Lower leg skin (tissue), 4 donors: ENCODE measurements at regions not wholly inside any gene's neighbourhood (a gene's known extent, or its start where the extent isn't known, plus 50 kb on each side); places are given as distances from the start of the nearest gene placed in this dataset.

Experiments
- DNase-seq, 2 donors: peaks; one replicate each; pipeline ENCODE4 v3.0.0-alpha.2; 2019; ENCODE audit warnings: low spot score in 2 of 2
- H3K4me3 ChIP-seq: fragments of 200-600 bp; sonication (generic); 2 replicates; pipeline ENCODE4 v1.5.1; 2017; ENCODE audit warnings: mild to moderate bottlenecking, low read depth; ENCODE audit not compliant: poor library complexity, severe bottlenecking
- POLR2A ChIP-seq, 2 donors: fragments of 450-650 bp; IDR thresholded peaks; one replicate each; pipeline ENCODE4 v1.6.1; 2016 to 2017; ENCODE audit warnings: antibody characterized with exemption in 2 of 2, mild to moderate bottlenecking in 1 of 2, moderate library complexity in 1 of 2
- WGBS, 2 donors: methylation state at CpG; one replicate each; pipeline ENCODE4 v1.1.5; 2018; 5-methylcytosine and 5-hydroxymethylcytosine counted together
- intact Hi-C: fragments of 100-400 bp; cut with DNase I; formaldehyde crosslinking; loops from one replicate; pipeline ENCODE4 v1.15.0; 2023; ENCODE audit warnings: low total_unique reads
- TF ChIP-seq, protein P1 (sequence below), 3 donors: fragments of 450-650 bp; IDR thresholded peaks; one replicate each; pipeline ENCODE4 v1.5.1; 2016; ENCODE audit warnings: antibody characterized with exemption in 3 of 3, mild to moderate bottlenecking in 3 of 3, moderate library complexity in 2 of 3

DNA sequence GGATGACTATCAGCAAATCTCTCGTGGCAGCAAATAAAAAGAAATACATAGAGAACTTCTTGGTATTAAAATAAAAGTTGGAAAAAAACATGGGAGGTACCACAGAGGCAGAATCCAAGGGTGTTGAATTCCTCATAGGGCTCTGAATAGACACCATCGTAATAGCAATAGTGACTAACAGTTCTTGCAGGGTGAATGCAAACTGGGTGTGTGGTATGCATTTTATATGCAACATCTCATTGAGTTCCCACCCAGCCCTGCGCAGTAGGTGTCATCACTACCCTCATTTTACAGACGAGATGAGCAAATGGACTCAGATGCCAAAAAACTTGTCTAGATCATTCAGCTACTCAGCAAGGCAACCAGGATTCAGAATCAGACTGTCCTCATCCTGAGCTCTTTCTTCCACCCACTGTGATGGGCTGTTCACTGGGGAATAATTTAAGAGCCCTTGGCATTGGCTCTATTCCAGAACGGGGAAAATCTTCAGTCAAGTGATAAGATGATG is 354.6 kb upstream of the CDH11 start:
- 61 to 75% methylated on average over 5 of the region's 5 CpGs for WGBS, 2 donors
- no peak overlapping the region for H3K4me3 ChIP-seq
- intact Hi-C loops, result no loop called here
- no peak for DNase-seq
- TF ChIP-seq, protein P1, sequence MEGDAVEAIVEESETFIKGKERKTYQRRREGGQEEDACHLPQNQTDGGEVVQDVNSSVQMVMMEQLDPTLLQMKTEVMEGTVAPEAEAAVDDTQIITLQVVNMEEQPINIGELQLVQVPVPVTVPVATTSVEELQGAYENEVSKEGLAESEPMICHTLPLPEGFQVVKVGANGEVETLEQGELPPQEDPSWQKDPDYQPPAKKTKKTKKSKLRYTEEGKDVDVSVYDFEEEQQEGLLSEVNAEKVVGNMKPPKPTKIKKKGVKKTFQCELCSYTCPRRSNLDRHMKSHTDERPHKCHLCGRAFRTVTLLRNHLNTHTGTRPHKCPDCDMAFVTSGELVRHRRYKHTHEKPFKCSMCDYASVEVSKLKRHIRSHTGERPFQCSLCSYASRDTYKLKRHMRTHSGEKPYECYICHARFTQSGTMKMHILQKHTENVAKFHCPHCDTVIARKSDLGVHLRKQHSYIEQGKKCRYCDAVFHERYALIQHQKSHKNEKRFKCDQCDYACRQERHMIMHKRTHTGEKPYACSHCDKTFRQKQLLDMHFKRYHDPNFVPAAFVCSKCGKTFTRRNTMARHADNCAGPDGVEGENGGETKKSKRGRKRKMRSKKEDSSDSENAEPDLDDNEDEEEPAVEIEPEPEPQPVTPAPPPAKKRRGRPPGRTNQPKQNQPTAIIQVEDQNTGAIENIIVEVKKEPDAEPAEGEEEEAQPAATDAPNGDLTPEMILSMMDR (IDR thresholded peaks at IDR 0.05), result no peak
- TF ChIP-seq POLR2A (IDR thresholded peaks at IDR 0.05), result no peak

DNA sequence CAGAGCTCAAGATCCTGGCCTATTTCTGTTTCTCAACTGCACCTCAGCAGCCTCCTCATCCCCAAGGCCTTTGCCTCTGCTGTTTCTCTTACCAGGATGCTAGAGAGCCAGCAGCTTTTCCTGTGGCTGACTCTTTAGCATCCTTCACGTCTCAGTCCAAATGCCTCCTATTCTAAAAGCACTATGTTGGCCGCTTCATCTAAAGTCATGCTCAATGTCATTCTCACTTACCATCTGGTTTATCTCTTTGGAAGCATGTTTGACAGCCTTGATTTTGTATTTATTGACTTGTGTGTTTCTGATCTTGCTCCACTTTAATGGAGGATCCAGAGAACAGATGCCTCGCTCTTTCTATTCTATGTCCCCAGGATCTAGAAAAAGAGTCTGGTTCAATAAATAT is 351.8 kb upstream of the CDH11 start:
- 92 to 94% methylated on average over 3 of the region's 3 CpGs for WGBS, 2 donors
- no peak for TF ChIP-seq POLR2A (IDR thresholded peaks at IDR 0.05)
- TF ChIP-seq, protein P1 (IDR thresholded peaks at IDR 0.05), result no peak
- no peak overlapping the region for H3K4me3 ChIP-seq
- DNase-seq, result no peak
- intact Hi-C loops, result no loop called here

DNA sequence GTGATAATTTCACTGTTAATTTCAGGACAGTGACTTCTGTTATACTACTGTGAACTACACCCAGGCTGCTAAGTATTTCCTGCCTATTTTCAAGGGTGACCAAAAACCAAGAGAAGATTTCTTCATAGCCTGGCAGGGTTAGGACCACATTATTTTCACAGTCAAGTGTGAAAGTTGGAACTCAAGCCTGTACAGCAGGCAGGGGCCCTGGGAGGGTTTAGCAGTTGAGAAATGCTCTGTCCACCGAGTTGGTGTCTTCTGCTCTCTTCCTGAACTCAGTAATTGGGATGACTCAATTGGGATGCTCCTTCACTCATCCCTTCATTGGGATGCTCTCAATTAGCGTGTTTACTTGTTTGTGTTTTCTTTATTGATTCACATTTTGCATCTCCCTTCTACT is 347.3 kb upstream of the CDH11 start:
- intact Hi-C loops, result no loop called here
- TF ChIP-seq POLR2A (IDR thresholded peaks at IDR 0.05), result no peak
- TF ChIP-seq, protein P1 (IDR thresholded peaks at IDR 0.05), result no peak
- H3K4me3 ChIP-seq, result no peak overlapping the region
- DNase-seq, result no peak
- WGBS, 2 donors, result 71 to 75% methylated on average over 2 of the region's 2 CpGs

DNA sequence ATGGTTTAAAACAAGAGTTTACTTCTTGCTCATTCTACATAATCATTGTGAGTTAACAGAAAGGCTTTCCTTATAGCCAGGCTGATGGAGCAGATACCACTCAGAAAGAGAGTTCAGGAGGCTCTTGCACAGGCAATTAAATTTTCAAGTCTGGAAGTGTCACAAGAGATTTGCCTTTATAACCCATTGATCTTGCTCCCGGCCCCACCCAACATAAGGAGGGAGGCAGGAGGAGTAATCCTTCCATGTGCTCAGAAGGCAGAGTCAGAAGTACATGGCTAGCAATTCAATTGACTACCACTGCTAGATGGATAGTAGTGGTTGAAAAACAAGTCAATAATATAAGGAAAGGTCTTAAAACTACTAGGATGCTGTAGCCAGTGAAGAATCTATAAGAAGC is 346.3 kb upstream of the CDH11 start:
- no peak overlapping the region for H3K4me3 ChIP-seq
- intact Hi-C loops, result no loop called here
- TF ChIP-seq, protein P1 (IDR thresholded peaks at IDR 0.05), result no peak
- TF ChIP-seq POLR2A (IDR thresholded peaks at IDR 0.05), result no peak
- DNase-seq, result no peak
- 66 to 85% methylated on average over 1 of the region's 1 CpG for WGBS, 2 donors

DNA sequence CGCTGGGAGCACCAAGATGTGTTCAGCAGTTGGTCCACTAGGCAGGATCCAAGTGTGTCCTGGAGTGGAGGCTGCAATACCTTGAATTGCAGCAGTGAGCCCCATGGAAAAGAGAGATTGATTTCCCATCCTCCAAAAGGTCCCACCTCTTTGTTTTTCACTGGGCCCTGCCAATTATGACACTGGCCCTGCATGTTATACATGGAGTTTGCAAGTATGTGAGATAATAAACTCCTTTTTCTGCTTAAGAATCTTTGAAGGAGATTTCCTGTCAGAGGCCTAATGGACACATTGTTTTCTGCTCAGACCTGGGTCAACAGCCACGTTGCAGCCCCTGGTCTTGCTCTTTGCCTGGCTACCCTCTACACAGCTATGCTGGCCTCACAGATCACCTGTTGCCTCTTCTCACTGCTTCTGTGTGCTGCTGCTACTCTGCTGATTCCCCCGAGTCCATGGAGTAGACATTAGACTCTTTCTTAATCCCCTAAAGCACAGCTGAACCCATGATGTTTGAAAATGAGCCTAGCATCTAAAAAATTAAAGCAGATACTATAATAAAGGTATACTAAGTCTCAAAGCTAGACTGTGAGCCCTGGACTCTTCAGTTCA is 341.9 kb upstream of the CDH11 start:
- H3K4me3 ChIP-seq, result no peak overlapping the region
- WGBS, 2 donors, result 72 to 87% methylated on average over 3 of the region's 3 CpGs
- intact Hi-C loops, result no loop called here
- DNase-seq, result no peak
- TF ChIP-seq POLR2A (IDR thresholded peaks at IDR 0.05), result no peak
- TF ChIP-seq, protein P1 (IDR thresholded peaks at IDR 0.05), result no peak

DNA sequence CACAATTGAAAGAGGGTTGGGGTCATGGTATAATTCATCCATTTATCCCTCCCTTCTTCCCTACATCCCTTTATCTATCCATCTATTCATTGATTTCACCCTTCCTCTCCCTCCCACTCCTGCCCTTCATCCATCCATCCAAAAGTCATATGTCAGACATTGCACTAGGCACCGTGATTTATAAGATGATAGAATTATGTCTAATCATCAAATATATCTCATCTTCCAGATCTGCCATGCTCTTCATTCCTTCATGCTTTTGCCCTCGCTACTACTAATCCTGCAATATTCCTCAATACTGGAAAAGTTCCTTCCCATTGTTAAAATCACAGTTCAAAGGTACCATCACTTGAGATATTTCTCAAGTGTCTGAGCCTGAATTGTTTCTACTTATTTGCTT is 335.2 kb upstream of the CDH11 start:
- no peak overlapping the region for H3K4me3 ChIP-seq
- DNase-seq, result no peak
- WGBS, 2 donors, result 69 to 89% methylated on average over 2 of the region's 2 CpGs
- intact Hi-C loops, result no loop called here
- TF ChIP-seq POLR2A (IDR thresholded peaks at IDR 0.05), result no peak
